ENCODE measurements at regions not wholly inside any gene's neighbourhood (a gene's known extent, or its start where the extent isn't known, plus 50 kb on each side); places are given as distances from the start of the nearest gene placed in this dataset.

GRCh38 chr4:155593793-155594192 lies 72.9 kb upstream of the GUCY1A1 start:
- ChIA-PET POLR2A (no interaction called here), CTCF (ENCODE audit: unreplicated experiment) (no interaction called here)
- BruUV-seq (replicated peaks) = no TSS peak
- H3K9me3 ChIP-seq (ENCODE audit: low read length) = no peaks in the 10 kb centered on the region
- no peak overlapping the region for H3K27ac ChIP-seq (ENCODE audit: low read depth, low read length, poor library complexity, severe bottlenecking)
- intact Hi-C loops (cut with micrococcal nuclease; ENCODE audit: unreplicated experiment) = no loop called here
- no peak overlapping the region for H3K4me2 ChIP-seq (ENCODE audit: low read length)
- H3K79me2 ChIP-seq (ENCODE audit: insufficient read depth, low read depth, low read length) = no peaks in the 10 kb centered on the region
- H3K36me3 ChIP-seq (ENCODE audit: insufficient read depth, low read length) = no peaks in the 10 kb centered on the region
- DNase-seq (ENCODE audit: low spot score) = no peak
- H4K20me1 ChIP-seq (ENCODE audit: insufficient read depth, low read length) = no peaks in the 10 kb centered on the region
- no peaks in the 10 kb centered on the region for H3K4me1 ChIP-seq (ENCODE audit: insufficient read depth, low read length, poor library complexity, severe bottlenecking)
- no peak overlapping the region for H2AFZ ChIP-seq (ENCODE audit: low read length)
- no peak overlapping the region for H3K4me3 ChIP-seq (ENCODE audit: low read depth, low read length, poor library complexity, severe bottlenecking)
- no peak for TF ChIP-seq EZH2phosphoT487 (IDR thresholded peaks at IDR 0.05; ENCODE audit: borderline replicate concordance, low read depth, low read length)
- TF ChIP-seq, protein P1, sequence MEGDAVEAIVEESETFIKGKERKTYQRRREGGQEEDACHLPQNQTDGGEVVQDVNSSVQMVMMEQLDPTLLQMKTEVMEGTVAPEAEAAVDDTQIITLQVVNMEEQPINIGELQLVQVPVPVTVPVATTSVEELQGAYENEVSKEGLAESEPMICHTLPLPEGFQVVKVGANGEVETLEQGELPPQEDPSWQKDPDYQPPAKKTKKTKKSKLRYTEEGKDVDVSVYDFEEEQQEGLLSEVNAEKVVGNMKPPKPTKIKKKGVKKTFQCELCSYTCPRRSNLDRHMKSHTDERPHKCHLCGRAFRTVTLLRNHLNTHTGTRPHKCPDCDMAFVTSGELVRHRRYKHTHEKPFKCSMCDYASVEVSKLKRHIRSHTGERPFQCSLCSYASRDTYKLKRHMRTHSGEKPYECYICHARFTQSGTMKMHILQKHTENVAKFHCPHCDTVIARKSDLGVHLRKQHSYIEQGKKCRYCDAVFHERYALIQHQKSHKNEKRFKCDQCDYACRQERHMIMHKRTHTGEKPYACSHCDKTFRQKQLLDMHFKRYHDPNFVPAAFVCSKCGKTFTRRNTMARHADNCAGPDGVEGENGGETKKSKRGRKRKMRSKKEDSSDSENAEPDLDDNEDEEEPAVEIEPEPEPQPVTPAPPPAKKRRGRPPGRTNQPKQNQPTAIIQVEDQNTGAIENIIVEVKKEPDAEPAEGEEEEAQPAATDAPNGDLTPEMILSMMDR (conservative IDR thresholded peaks at IDR 0.05; ENCODE audit: low read length) = no peak
- H3K9me2 ChIP-seq (ENCODE audit: insufficient read depth, low read length) = no peaks in the 10 kb centered on the region

DNA sequence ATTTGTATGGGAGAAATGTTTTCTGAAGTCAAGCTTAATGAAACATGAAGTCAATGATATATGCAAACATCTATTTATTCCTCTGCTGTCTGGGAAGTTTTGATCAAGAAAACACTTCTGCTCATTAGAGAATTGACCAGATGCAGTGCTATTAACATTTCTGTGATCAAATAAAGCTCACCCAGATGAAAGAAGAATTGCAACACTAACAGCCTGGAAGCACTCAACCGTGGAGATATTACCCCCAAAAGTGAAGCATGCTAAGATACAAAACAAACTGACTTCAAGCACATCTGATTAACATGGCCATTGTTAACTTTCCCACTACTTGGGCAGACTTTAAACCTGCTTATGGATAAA lies 73.7 kb upstream of the GUCY1A1 start:
- Histone ChIP-seq H3K4me1 (ENCODE audit: insufficient read depth, low read length, poor library complexity, severe bottlenecking) (no peaks in the 10 kb centered on the region), H3K36me3 (ENCODE audit: insufficient read depth, low read length) (no peaks in the 10 kb centered on the region), H3K4me3 (ENCODE audit: low read depth, low read length, poor library complexity, severe bottlenecking) (no peak overlapping the region), H3K4me2 (ENCODE audit: low read length) (no peak overlapping the region), H4K20me1 (ENCODE audit: insufficient read depth, low read length) (no peaks in the 10 kb centered on the region), H3K79me2 (ENCODE audit: insufficient read depth, low read depth, low read length) (no peaks in the 10 kb centered on the region), H3K27ac (ENCODE audit: low read depth, low read length, poor library complexity, severe bottlenecking) (no peak overlapping the region), H3K9me3 (ENCODE audit: low read length) (no peaks in the 10 kb centered on the region), H3K9me2 (ENCODE audit: insufficient read depth, low read length) (no peaks in the 10 kb centered on the region), H2AFZ (ENCODE audit: low read length) (no peak overlapping the region)
- DNase-seq (ENCODE audit: low spot score) = no peak
- CTCF ChIA-PET (ENCODE audit: unreplicated experiment) = no interaction called here
- no TSS peak for BruUV-seq (replicated peaks)
- intact Hi-C loops (cut with micrococcal nuclease; ENCODE audit: unreplicated experiment) = no loop called here
- TF ChIP-seq EZH2phosphoT487 (IDR thresholded peaks at IDR 0.05; ENCODE audit: borderline replicate concordance, low read depth, low read length) = no peak
- TF ChIP-seq, protein P1 (conservative IDR thresholded peaks at IDR 0.05; ENCODE audit: low read length) = no peak
- POLR2A ChIA-PET = no interaction called here

DNA sequence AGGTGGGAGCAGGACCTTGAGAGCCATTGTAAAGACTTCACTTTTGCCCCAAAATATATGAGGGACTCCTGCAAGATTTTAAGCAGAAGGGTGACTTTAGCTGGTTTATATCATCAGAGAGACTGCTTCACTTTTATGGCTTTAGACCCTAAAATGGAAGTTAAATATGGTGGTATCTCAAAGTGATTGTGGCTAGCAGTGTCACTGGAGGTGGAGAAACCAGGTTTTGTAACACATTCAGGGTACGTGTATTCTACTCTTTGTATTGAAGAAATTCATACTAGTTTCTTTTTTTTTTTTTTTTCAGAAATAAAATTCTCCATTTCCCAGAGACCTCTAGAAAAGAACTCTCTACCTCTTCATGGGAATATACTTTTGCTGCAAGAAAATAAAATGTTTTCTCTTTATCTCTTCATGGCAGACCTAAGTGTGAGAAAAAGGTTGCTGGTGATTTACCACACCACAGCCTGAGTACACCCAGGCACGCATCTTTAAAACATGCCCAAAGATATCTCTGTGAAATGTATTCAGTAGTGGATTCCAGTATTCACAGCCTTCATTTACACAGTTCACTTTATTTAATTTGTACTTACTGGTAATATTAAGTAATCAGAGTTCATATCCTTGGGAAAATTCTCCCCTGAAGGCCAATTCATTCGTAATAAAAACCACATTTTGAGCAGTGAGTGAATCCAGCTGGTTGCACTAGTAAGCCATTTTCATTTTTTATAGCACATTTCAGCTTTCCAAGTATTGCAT lies 74.3 kb upstream of the GUCY1A1 start:
- no peak for DNase-seq (ENCODE audit: low spot score)
- H3K4me2 ChIP-seq (ENCODE audit: low read length) = no peak overlapping the region
- TF ChIP-seq EZH2phosphoT487 (IDR thresholded peaks at IDR 0.05; ENCODE audit: borderline replicate concordance, low read depth, low read length) = no peak
- TF ChIP-seq, protein P1 (conservative IDR thresholded peaks at IDR 0.05; ENCODE audit: low read length) = no peak
- CTCF ChIA-PET (ENCODE audit: unreplicated experiment) = no interaction called here
- no peaks in the 10 kb centered on the region for H3K79me2 ChIP-seq (ENCODE audit: insufficient read depth, low read depth, low read length)
- no peaks in the 10 kb centered on the region for H3K4me1 ChIP-seq (ENCODE audit: insufficient read depth, low read length, poor library complexity, severe bottlenecking)
- no peaks in the 10 kb centered on the region for H3K9me3 ChIP-seq (ENCODE audit: low read length)
- intact Hi-C loops (cut with micrococcal nuclease; ENCODE audit: unreplicated experiment) = no loop called here
- H4K20me1 ChIP-seq (ENCODE audit: insufficient read depth, low read length) = no peaks in the 10 kb centered on the region
- H3K9me2 ChIP-seq (ENCODE audit: insufficient read depth, low read length) = no peaks in the 10 kb centered on the region
- H2AFZ ChIP-seq (ENCODE audit: low read length) = no peak overlapping the region
- POLR2A ChIA-PET = no interaction called here
- no peak overlapping the region for H3K27ac ChIP-seq (ENCODE audit: low read depth, low read length, poor library complexity, severe bottlenecking)
- no TSS peak for BruUV-seq (replicated peaks)
- no peak overlapping the region for H3K4me3 ChIP-seq (ENCODE audit: low read depth, low read length, poor library complexity, severe bottlenecking)
- H3K36me3 ChIP-seq (ENCODE audit: insufficient read depth, low read length) = no peaks in the 10 kb centered on the region

Measured in OCI-LY7 (cell line).